Fibroblast of lung (primary cell): ENCODE measurements at regions not wholly inside any gene's neighbourhood (a gene's known extent, or its start where the extent isn't known, plus 50 kb on each side); places are given as distances from the start of the nearest gene placed in this dataset.

Experiments used
- CTCF ChIP-seq, 2 donors: IDR thresholded peaks in 1 of 2; conservative IDR thresholded peaks in 1 of 2; 1 replicate in 1 of 2; 2 replicates in 1 of 2; pipeline ENCODE4 v1.5.1; 2011 to 2012; ENCODE audit warnings: low read length in 2 of 2, control low read depth in 1 of 2, inconsistent platforms in 1 of 2, low read depth in 1 of 2, mild to moderate bottlenecking in 1 of 2
- EZH2 ChIP-seq: IDR thresholded peaks from 2 replicates; pipeline ENCODE4 v1.5.1; 2012; ENCODE audit warnings: low read length, control low read depth, mild to moderate bottlenecking; ENCODE audit errors: missing control alignments

GRCh38 chr16:60771138-60771537 lies 1265.1 kb downstream of the CDH8 start:
- TF ChIP-seq CTCF (conservative IDR thresholded peaks at IDR 0.05 in 1 of 2, IDR thresholded peaks at IDR 0.05 in 1 of 2; ENCODE audit: low read depth in 1 of 2, low read length in 2 of 2) (no peak), EZH2 (no peak)
